ENCODE measurements at regions not wholly inside any gene's neighbourhood (a gene's known extent, or its start where the extent isn't known, plus 50 kb on each side); places are given as distances from the start of the nearest gene placed in this dataset.
"Not testable (repeated sequence)": the region's sequence is repeated elsewhere in the genome, so short reads cannot be mapped to it uniquely, and the experiment has no call there.

- no peak for TF ChIP-seq CTCF (IDR thresholded peaks at IDR 0.05 in 2 of 3, conservative IDR thresholded peaks at IDR 0.05 in 1 of 3; ENCODE audit: borderline replicate concordance in 1 of 3, insufficient read depth in 1 of 3, low read depth in 2 of 3, low read length in 2 of 3)
- no peak for TF ChIP-seq YY1 (IDR thresholded peaks at IDR 0.05; ENCODE audit: extremely low read depth, insufficient replicate concordance, low read depth, low read length)
- TF ChIP-seq CBX3 (IDR thresholded peaks at IDR 0.05; ENCODE audit: low read depth) = no peak
Measured at GRCh38 chr7:10521306-10521705, 452.4 kb upstream of the PHF14 start (continued).

- H3K79me2 ChIP-seq (ENCODE audit: insufficient read depth, low read length); RAD21 ChIA-PET (ENCODE audit: low non-redundant PET in 1 of 2, low total read pairs in 2 of 2, uncharacterized antibody in 2 of 2, unreplicated experiment in 2 of 2); POLR2A ChIA-PET; H3K4me2 ChIP-seq (ENCODE audit: low read length); H3K9ac ChIP-seq (ENCODE audit: low read length); H3K4me1 ChIP-seq (ENCODE audit: control insufficient read depth in 1 of 2, insufficient read depth in 2 of 2, low read length in 2 of 2); H3K9me2 ChIP-seq (ENCODE audit: insufficient read depth); H3K36me3 ChIP-seq (ENCODE audit: control insufficient read depth in 1 of 2, insufficient read depth in 2 of 2, low read length in 2 of 2); BruUV-seq (replicated peaks); H3K27ac ChIP-seq (ENCODE audit: low read depth, low read length); H3K4me3 ChIP-seq (replicated peaks in 1 of 2; ENCODE audit: low read depth in 1 of 2, low read length in 2 of 2); H3K27me3 ChIP-seq (ENCODE audit: insufficient read depth, low read length); intact Hi-C loops (cut with micrococcal nuclease); H4K20me1 ChIP-seq (ENCODE audit: insufficient read depth); DNase-seq (ENCODE audit: low read depth, low spot score); H3K9me3 ChIP-seq (ENCODE audit: control insufficient read depth in 1 of 2, insufficient read depth in 1 of 2, low read depth in 1 of 2, low read length in 2 of 2); CTCF ChIA-PET; H2AFZ ChIP-seq (ENCODE audit: low read depth, low read length, poor library complexity, severe bottlenecking); ATAC-seq: not testable (repeated sequence)
Measured at GRCh38 chr7:10533429-10533828, 440.2 kb upstream of the PHF14 start.

GRCh38 chr7:10536561-10536960 lies 437.1 kb upstream of the PHF14 start:
- Histone ChIP-seq H3K4me3 (replicated peaks in 1 of 2; ENCODE audit: low read depth in 1 of 2, low read length in 2 of 2) (no peak overlapping the region), H3K9ac (ENCODE audit: low read length) (no peak overlapping the region), H3K36me3 (ENCODE audit: control insufficient read depth in 1 of 2, insufficient read depth in 2 of 2, low read length in 2 of 2) (no peaks in the 10 kb centered on the region), H3K9me2 (ENCODE audit: insufficient read depth) (no peaks in the 10 kb centered on the region), H3K27ac (ENCODE audit: low read depth, low read length) (no peak overlapping the region), H3K27me3 (ENCODE audit: insufficient read depth, low read length) (no peaks in the 10 kb centered on the region), H3K9me3 (ENCODE audit: control insufficient read depth in 1 of 2, insufficient read depth in 1 of 2, low read depth in 1 of 2, low read length in 2 of 2) (no peaks in the 10 kb centered on the region), H3K79me2 (ENCODE audit: insufficient read depth, low read length) (no peaks in the 10 kb centered on the region), H3K4me2 (ENCODE audit: low read length) (no peak overlapping the region), H4K20me1 (ENCODE audit: insufficient read depth) (no peaks in the 10 kb centered on the region), H3K4me1 (ENCODE audit: control insufficient read depth in 1 of 2, insufficient read depth in 2 of 2, low read length in 2 of 2) (no peaks in the 10 kb centered on the region), H2AFZ (ENCODE audit: low read depth, low read length, poor library complexity, severe bottlenecking) (no peak overlapping the region)
- ChIA-PET POLR2A (no interaction called here), CTCF (no interaction called here), RAD21 (ENCODE audit: low non-redundant PET in 1 of 2, low total read pairs in 2 of 2, uncharacterized antibody in 2 of 2, unreplicated experiment in 2 of 2) (no interaction called here)
- no peak for ATAC-seq
- no peak for DNase-seq (ENCODE audit: low read depth, low spot score)
- BruUV-seq (replicated peaks) = no TSS peak
- intact Hi-C loops (cut with micrococcal nuclease) = no loop called here
- TF ChIP-seq MAX (IDR thresholded peaks at IDR 0.05) = no peak
- TF ChIP-seq EZH2phosphoT487 (IDR thresholded peaks at IDR 0.05; ENCODE audit: borderline replicate concordance) = no peak
- TF ChIP-seq ELF1 (IDR thresholded peaks at IDR 0.05; ENCODE audit: borderline replicate concordance, low read depth) = no peak
- TF ChIP-seq SIN3A (IDR thresholded peaks at IDR 0.05; ENCODE audit: low read depth) = no peak
- no peak for TF ChIP-seq TCF7L2 (IDR thresholded peaks at IDR 0.05; ENCODE audit: borderline replicate concordance, extremely low read depth, insufficient read depth, insufficient read length)
- no peak for TF ChIP-seq EZH2 (IDR thresholded peaks at IDR 0.05)
- no peak for TF ChIP-seq ZFX (IDR thresholded peaks at IDR 0.05)
- no peak for TF ChIP-seq ZNF274 (IDR thresholded peaks at IDR 0.05; ENCODE audit: low read depth, low read length)
- TF ChIP-seq POLR2A (IDR thresholded peaks at IDR 0.05; ENCODE audit: borderline replicate concordance, extremely low read depth, insufficient read depth, insufficient read length) = no peak
- no peak for TF ChIP-seq CTCF (IDR thresholded peaks at IDR 0.05 in 2 of 3, conservative IDR thresholded peaks at IDR 0.05 in 1 of 3; ENCODE audit: borderline replicate concordance in 1 of 3, insufficient read depth in 1 of 3, low read depth in 2 of 3, low read length in 2 of 3)
- no peak for TF ChIP-seq FOSL1 (IDR thresholded peaks at IDR 0.05; ENCODE audit: low read depth)
